ENCODE measurements at regions not wholly inside any gene's neighbourhood (a gene's known extent, or its start where the extent isn't known, plus 50 kb on each side); places are given as distances from the start of the nearest gene placed in this dataset.

DNA sequence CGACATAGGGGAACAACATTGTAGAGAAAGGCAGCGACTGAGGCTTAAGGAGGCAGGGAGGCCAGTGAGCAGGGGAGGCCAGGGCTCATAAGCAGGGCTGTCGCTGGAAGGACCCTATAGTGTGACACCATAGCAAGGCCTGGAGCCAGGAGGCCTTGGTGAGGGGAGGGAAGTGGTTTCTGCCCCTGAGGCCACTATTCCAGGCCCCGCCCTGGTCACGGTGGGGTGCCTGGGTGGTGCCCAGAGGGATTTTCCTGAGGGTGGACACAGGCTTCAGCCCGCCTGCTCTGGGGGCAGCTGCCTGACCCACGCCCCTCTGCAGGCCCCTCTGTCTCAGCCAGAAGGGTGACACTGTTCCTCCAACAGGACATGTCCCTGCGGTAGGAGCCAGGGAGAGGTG lies 147.8 kb upstream of the IQSEC1 start:
- TF ChIP-seq, protein P1, sequence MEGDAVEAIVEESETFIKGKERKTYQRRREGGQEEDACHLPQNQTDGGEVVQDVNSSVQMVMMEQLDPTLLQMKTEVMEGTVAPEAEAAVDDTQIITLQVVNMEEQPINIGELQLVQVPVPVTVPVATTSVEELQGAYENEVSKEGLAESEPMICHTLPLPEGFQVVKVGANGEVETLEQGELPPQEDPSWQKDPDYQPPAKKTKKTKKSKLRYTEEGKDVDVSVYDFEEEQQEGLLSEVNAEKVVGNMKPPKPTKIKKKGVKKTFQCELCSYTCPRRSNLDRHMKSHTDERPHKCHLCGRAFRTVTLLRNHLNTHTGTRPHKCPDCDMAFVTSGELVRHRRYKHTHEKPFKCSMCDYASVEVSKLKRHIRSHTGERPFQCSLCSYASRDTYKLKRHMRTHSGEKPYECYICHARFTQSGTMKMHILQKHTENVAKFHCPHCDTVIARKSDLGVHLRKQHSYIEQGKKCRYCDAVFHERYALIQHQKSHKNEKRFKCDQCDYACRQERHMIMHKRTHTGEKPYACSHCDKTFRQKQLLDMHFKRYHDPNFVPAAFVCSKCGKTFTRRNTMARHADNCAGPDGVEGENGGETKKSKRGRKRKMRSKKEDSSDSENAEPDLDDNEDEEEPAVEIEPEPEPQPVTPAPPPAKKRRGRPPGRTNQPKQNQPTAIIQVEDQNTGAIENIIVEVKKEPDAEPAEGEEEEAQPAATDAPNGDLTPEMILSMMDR (IDR thresholded peaks at IDR 0.05; ENCODE audit: insufficient read depth, low read depth, low read length, missing control alignments) = no peak
- no peak for DNase-seq (ENCODE audit: low read depth)

DNA sequence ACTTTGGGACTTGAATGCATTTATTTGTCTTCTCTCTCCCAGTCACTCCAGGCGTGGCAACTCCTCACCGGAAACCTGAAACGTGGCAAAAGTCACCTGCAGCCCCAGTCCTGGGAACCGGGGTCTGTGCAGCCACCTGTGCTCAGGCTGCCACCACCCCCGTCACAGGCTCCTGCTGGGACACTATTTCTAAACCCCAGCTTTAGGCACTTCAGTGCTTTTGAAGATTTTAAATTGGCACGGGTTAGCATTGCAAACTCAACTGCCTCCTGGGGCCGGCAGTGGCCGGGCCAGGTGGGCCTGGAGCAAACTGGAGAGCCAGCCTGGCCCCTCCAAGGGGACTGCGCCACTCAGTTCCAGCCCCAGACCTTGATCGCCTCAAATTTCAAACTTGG lies 146.7 kb upstream of the IQSEC1 start:
- H3K4me3 ChIP-seq (ENCODE audit: low read depth, low read length) = no peak overlapping the region
- DNase-seq (ENCODE audit: low read depth) = no peak
- TF ChIP-seq, protein P1 (IDR thresholded peaks at IDR 0.05; ENCODE audit: insufficient read depth, low read depth, low read length, missing control alignments) = no peak

More for the DNA sequence above, 147.8 kb upstream of the IQSEC1 start:
- H3K4me3 ChIP-seq (ENCODE audit: low read depth, low read length) = no peak overlapping the region

DNA sequence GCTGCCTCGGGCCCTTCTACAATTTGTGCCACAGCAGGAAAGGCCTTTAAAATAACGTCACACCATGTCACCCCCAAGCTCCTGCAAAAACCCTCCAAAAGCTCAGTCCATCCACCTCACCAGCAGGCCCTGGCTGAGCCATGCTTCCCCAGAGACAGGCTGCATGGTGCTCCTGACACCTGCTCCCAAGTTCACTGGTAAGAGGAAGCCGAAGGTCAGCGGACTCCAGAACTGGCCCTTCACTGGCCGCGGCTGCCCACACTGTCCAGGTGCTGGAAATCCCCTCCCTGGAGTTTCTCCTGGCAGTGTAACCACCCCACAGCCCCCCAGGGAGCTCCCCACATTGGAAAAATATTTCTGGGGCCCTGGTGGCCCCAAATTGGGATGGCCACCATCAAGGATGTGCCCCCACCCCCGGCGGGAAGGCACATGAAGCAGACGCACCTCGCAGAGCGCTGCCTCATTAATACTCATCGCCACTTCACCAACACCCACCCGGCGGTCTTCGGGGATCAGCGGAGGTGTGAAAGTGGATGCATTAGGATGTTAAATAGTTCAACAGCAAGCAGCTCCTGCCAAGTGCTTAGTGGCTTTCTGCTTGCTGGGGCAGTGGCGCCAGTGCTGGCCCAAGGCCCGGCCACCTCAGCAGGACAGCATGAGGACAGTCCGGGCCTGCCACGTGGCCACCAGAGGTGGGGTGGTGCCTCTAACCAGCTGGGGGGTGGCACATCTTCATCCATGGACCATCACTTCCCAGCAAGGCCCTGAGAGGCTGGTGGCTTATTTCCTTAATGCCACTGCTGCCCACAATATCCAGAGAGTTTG lies 146.1 kb upstream of the IQSEC1 start:
- no peak overlapping the region for H3K4me3 ChIP-seq (ENCODE audit: low read depth, low read length)
- TF ChIP-seq, protein P1 (IDR thresholded peaks at IDR 0.05; ENCODE audit: insufficient read depth, low read depth, low read length, missing control alignments) = no peak
- no peak for DNase-seq (ENCODE audit: low read depth)

DNA sequence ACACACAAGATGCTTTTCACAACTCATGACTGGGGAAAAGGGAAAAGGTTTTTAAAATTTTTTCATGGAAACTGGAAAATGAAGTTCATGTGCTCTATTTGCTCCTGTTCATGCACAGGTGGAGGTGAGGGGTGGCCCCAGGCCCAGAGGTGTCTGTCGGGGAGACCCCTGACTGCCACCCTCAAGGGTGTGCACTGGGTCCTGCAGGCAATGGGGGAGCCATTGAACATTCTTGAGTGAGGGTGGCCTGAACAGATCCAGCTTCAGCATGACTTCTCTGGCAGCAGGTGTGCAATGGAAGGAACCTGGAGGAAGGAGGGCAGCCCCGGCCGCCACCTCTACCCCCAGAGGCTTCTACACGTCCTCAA lies 145.3 kb upstream of the IQSEC1 start:
- TF ChIP-seq, protein P1 (IDR thresholded peaks at IDR 0.05; ENCODE audit: insufficient read depth, low read depth, low read length, missing control alignments) = no peak
- no peak overlapping the region for H3K4me3 ChIP-seq (ENCODE audit: low read depth, low read length)
- no peak for DNase-seq (ENCODE audit: low read depth)

DNA sequence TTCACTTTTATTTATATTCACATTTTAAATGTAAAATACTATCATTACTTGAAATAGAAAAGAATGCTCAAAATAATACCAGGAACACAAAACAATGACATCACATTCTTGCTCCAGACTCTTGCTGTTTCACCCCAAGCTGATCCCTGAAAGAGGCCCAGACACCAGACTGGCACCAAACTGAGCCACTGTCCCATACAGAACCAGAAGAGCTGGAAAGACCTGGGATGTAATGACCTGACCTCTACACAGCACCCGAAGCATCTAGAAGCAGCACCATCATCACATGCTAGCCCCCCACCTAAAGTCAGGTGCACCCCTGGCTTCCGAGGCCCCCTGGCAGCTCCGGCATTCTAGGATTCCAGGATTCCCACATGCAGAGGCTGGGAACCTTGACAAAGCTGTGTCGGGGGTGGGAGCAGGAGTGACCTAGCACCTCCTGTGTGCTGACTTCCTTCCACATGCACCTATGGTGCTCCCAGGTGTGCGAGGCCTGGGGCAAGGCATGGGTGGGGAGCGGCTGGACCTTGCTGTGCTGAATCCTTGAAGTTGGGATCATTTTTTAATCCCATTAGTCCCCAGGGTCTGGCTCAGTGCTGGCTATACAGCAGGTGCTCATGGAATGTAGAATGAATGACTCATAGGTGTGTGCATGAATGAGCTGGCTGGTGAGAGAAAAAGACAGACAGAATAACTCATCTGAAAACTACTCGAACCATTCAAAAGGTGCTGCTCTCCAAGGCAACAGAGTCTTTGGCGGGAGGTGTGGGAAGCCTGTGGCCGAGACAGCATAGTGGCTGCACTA lies 144.7 kb upstream of the IQSEC1 start:
- TF ChIP-seq, protein P1 (IDR thresholded peaks at IDR 0.05; ENCODE audit: insufficient read depth, low read depth, low read length, missing control alignments) = no peak
- DNase-seq (ENCODE audit: low read depth) = no peak
- H3K4me3 ChIP-seq (ENCODE audit: low read depth, low read length) = no peak overlapping the region

DNA sequence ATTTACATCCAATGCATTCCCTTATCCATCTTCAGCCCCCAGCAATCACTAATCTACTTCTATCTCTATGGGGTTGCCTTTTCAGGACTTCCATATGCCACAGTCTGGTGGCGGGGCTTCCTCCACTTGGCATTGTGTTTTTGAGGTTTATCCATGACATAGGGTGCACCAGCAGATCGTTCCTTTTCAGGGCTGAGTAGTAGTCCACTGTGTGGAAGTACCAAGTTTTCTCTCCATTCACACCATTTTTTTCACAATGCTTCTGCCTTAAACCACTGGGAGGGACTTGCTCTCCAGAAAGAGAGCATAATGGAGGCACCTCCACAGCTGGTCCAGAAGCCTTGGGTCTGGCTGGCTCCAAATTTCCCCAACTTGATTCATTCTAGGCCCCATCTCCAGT lies 144.0 kb upstream of the IQSEC1 start:
- TF ChIP-seq, protein P1 (IDR thresholded peaks at IDR 0.05; ENCODE audit: insufficient read depth, low read depth, low read length, missing control alignments) = no peak
- no peak overlapping the region for H3K4me3 ChIP-seq (ENCODE audit: low read depth, low read length)
- DNase-seq (ENCODE audit: low read depth) = no peak
